Esophagus (tissue), 2 donors: ENCODE measurements at regions not wholly inside any gene's neighbourhood (a gene's known extent, or its start where the extent isn't known, plus 50 kb on each side); places are given as distances from the start of the nearest gene placed in this dataset.
"Not testable (repeated sequence)": the region's sequence is repeated elsewhere in the genome, so short reads cannot be mapped to it uniquely, and the experiment has no call there.

Experiments
- H3K27ac ChIP-seq, 2 donors: one replicate each; pipeline ENCODE4 v1.5.1; 2013; ENCODE audit warnings: low read depth in 2 of 2, mild to moderate bottlenecking in 2 of 2, inconsistent platforms in 1 of 2, low read length in 1 of 2, moderate library complexity in 1 of 2
- H3K27me3 ChIP-seq, 2 donors: one replicate each; pipeline ENCODE4 v1.6.1; 2013; ENCODE audit warnings: low read length in 2 of 2, control low read depth in 1 of 2, mild to moderate bottlenecking in 1 of 2; ENCODE audit not compliant: insufficient read depth in 2 of 2, control insufficient read depth in 1 of 2
- H3K36me3 ChIP-seq, 2 donors: one replicate each; pipeline ENCODE4 v1.6.1; 2013; ENCODE audit warnings: low read length in 1 of 2; ENCODE audit not compliant: control insufficient read depth in 2 of 2, insufficient read depth in 2 of 2
- H3K4me1 ChIP-seq, 2 donors: one replicate each; pipeline ENCODE4 v1.6.1; 2013; ENCODE audit warnings: low read length in 1 of 2; ENCODE audit not compliant: control insufficient read depth in 2 of 2, insufficient read depth in 2 of 2
- H3K4me3 ChIP-seq, 2 donors: one replicate each; pipeline ENCODE4 v1.5.1; 2013; ENCODE audit warnings: low read length in 2 of 2, mild to moderate bottlenecking in 2 of 2, low read depth in 1 of 2, moderate library complexity in 1 of 2
- H3K9me3 ChIP-seq, 2 donors: one replicate each; pipeline ENCODE4 v1.6.1; 2013; ENCODE audit warnings: mild to moderate bottlenecking in 2 of 2, low read depth in 1 of 2, low read length in 1 of 2, moderate library complexity in 1 of 2; ENCODE audit not compliant: control insufficient read depth in 2 of 2, insufficient read depth in 1 of 2
- WGBS, 2 donors: extraction: QIAGEN DNeasy Blood & Tissue Kit; methylation state at CpG; one replicate each; pipeline ENCODE4 v1.1.7; 2013; 5-methylcytosine and 5-hydroxymethylcytosine counted together
- donor health status: healthy with polysubstance abuse.
- donor health status: Bipolar disorder and iron deficiency.

- no peaks in the 10 kb centered on the region for H3K36me3 ChIP-seq
- WGBS, 2 donors: 82 to 83% methylated on average over 5 of the region's 5 CpGs
- no peaks in the 10 kb centered on the region for H3K9me3 ChIP-seq
- H3K4me1 ChIP-seq: no peaks in the 10 kb centered on the region
- H3K27me3 ChIP-seq: no peaks in the 10 kb centered on the region
- no peak overlapping the region for H3K27ac ChIP-seq
- H3K4me3 ChIP-seq: no peak overlapping the region
Measured at GRCh38 chr6:18656506-18656905, 269.4 kb downstream of the RNF144B start.

GRCh38 chr6:18659994-18660393 lies 272.8 kb downstream of the RNF144B start:
- not testable (repeated sequence) for H3K27ac ChIP-seq, H3K4me1 ChIP-seq, H3K27me3 ChIP-seq, H3K36me3 ChIP-seq, H3K4me3 ChIP-seq, H3K9me3 ChIP-seq
- 79 to 84% methylated on average over 5 of the region's 5 CpGs for WGBS, 2 donors

- no peak overlapping the region for H3K4me3 ChIP-seq
- H3K4me1 ChIP-seq: no peaks in the 10 kb centered on the region
- H3K36me3 ChIP-seq: no peaks in the 10 kb centered on the region
- H3K9me3 ChIP-seq: no peaks in the 10 kb centered on the region
- H3K27ac ChIP-seq: no peak overlapping the region
- H3K27me3 ChIP-seq: no peaks in the 10 kb centered on the region
- WGBS, 2 donors: 40 to 57% methylated on average over 1 of the region's 1 CpG
Measured at GRCh38 chr6:18663011-18663410, 275.9 kb downstream of the RNF144B start.

GRCh38 chr6:18664401-18664800 lies 277.3 kb downstream of the RNF144B start:
- H3K9me3 ChIP-seq: no peaks in the 10 kb centered on the region
- H3K27ac ChIP-seq: no peak overlapping the region
- no peaks in the 10 kb centered on the region for H3K4me1 ChIP-seq
- H3K4me3 ChIP-seq: no peak overlapping the region
- H3K36me3 ChIP-seq: no peaks in the 10 kb centered on the region
- no peaks in the 10 kb centered on the region for H3K27me3 ChIP-seq
- WGBS, 2 donors: 75 to 92% methylated on average over 5 of the region's 5 CpGs

- no peaks in the 10 kb centered on the region for H3K27me3 ChIP-seq
- 53 to 57% methylated on average over 2 of the region's 2 CpGs for WGBS, 2 donors
- H3K4me1 ChIP-seq: no peaks in the 10 kb centered on the region
- no peak overlapping the region for H3K4me3 ChIP-seq
- no peaks in the 10 kb centered on the region for H3K36me3 ChIP-seq
- H3K9me3 ChIP-seq: no peaks in the 10 kb centered on the region
- no peak overlapping the region for H3K27ac ChIP-seq
Measured at GRCh38 chr6:18667612-18668011, 280.5 kb downstream of the RNF144B start.

- Histone ChIP-seq H3K4me1 (no peaks in the 10 kb centered on the region), H3K9me3 (no peaks in the 10 kb centered on the region), H3K4me3 (no peak overlapping the region), H3K36me3 (no peaks in the 10 kb centered on the region), H3K27me3 (no peaks in the 10 kb centered on the region), H3K27ac (no peak overlapping the region)
- WGBS, 2 donors: 70 to 77% methylated on average over 3 of the region's 3 CpGs
Measured at GRCh38 chr6:18668994-18669393, 281.8 kb downstream of the RNF144B start.

- Histone ChIP-seq H3K27me3 (no peaks in the 10 kb centered on the region), H3K4me1 (no peaks in the 10 kb centered on the region), H3K4me3 (no peak overlapping the region), H3K9me3 (no peaks in the 10 kb centered on the region), H3K36me3 (no peaks in the 10 kb centered on the region), H3K27ac (no peak overlapping the region)
- 67 to 87% methylated on average over 1 of the region's 1 CpG for WGBS, 2 donors
Measured at GRCh38 chr6:18672852-18673251, 285.7 kb downstream of the RNF144B start.

GRCh38 chr6:18674346-18674745 lies 287.2 kb downstream of the RNF144B start:
- H3K9me3 ChIP-seq: no peaks in the 10 kb centered on the region
- H3K36me3 ChIP-seq: no peaks in the 10 kb centered on the region
- no peaks in the 10 kb centered on the region for H3K27me3 ChIP-seq
- no peaks in the 10 kb centered on the region for H3K4me1 ChIP-seq
- no peak overlapping the region for H3K4me3 ChIP-seq
- H3K27ac ChIP-seq: no peak overlapping the region

- Histone ChIP-seq H3K4me3 (no peak overlapping the region), H3K4me1 (no peaks in the 10 kb centered on the region), H3K36me3 (no peaks in the 10 kb centered on the region), H3K27me3 (no peaks in the 10 kb centered on the region), H3K27ac (no peak overlapping the region), H3K9me3 (no peaks in the 10 kb centered on the region)
- 54 to 56% methylated on average over 2 of the region's 2 CpGs for WGBS, 2 donors
Measured at GRCh38 chr6:18675881-18676280, 288.7 kb downstream of the RNF144B start.

- H3K27ac ChIP-seq: no peak overlapping the region
- no peaks in the 10 kb centered on the region for H3K4me1 ChIP-seq
- no peaks in the 10 kb centered on the region for H3K36me3 ChIP-seq
- 89 to 91% methylated on average over 7 of the region's 7 CpGs for WGBS, 2 donors
- no peaks in the 10 kb centered on the region for H3K9me3 ChIP-seq
- no peaks in the 10 kb centered on the region for H3K27me3 ChIP-seq
- H3K4me3 ChIP-seq: no peak overlapping the region
Measured at GRCh38 chr6:18676548-18676947, 289.4 kb downstream of the RNF144B start.
